HEK293T (cell line): ENCODE measurements at regions not wholly inside any gene's neighbourhood (a gene's known extent, or its start where the extent isn't known, plus 50 kb on each side); places are given as distances from the start of the nearest gene placed in this dataset.

Source experiments
- BHLHE40 ChIP-seq: fragments of 450-650 bp; IDR thresholded peaks from 2 replicates; pipeline ENCODE4 v1.6.1; 2016; ENCODE audit warnings: mild to moderate bottlenecking, moderate library complexity, borderline replicate concordance
- ELF4 ChIP-seq: fragments of 450-650 bp; IDR thresholded peaks from 2 replicates; pipeline ENCODE4 v1.6.1; 2017; ENCODE audit warnings: antibody characterized with exemption
- FOXA1 ChIP-seq: fragments of 450-650 bp; IDR thresholded peaks from 2 replicates; pipeline ENCODE4 v1.6.1; 2016; ENCODE audit warnings: mild to moderate bottlenecking
- FOXK2 ChIP-seq: fragments of 450-650 bp; IDR thresholded peaks from 2 replicates; pipeline ENCODE4 v1.6.1; 2016; ENCODE audit warnings: mild to moderate bottlenecking
- FOXM1 ChIP-seq: fragments of 450-650 bp; IDR thresholded peaks from 2 replicates; pipeline ENCODE4 v1.6.1; 2017; ENCODE audit warnings: mild to moderate bottlenecking, borderline replicate concordance
- LEF1 ChIP-seq: fragments of 450-650 bp; IDR thresholded peaks from 2 replicates; pipeline ENCODE4 v1.6.1; 2017; ENCODE audit warnings: mild to moderate bottlenecking, borderline replicate concordance
- NFRKB ChIP-seq: fragments of 450-650 bp; IDR thresholded peaks from 2 replicates; pipeline ENCODE4 v1.6.1; 2016; ENCODE audit warnings: mild to moderate bottlenecking, moderate library complexity
- SP1 ChIP-seq: fragments of 450-650 bp; IDR thresholded peaks from 2 replicates; pipeline ENCODE4 v1.6.1; 2017
- SUZ12 ChIP-seq: fragments of 450-650 bp; IDR thresholded peaks from 2 replicates; pipeline ENCODE4 v1.6.1; 2016; ENCODE audit warnings: mild to moderate bottlenecking
- TF ChIP-seq, protein P1 (sequence below): fragments of 450-650 bp; IDR thresholded peaks from 2 replicates; pipeline ENCODE4 v1.6.1; 2016

DNA sequence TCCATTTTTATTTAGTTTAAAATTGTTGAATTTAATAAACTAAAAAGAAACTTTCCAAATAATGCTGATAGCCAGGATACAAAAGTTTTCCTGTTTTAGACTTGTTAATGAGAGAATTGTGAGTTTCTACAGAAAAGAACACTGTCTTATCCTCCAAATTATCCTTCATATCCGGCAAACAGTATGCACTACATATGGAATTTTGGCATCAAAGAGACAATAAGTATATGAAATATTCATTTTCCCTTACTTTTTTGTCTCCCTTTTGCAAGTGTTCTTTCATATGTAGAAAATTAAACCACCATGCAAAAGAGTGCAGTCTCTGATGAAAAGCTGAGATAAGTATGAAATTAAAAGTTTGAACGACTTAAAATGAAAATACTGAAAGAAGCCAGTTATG is 159.4 kb downstream of the UBE2E3 start:
- TF ChIP-seq LEF1 = no peak
- no peak for TF ChIP-seq FOXK2
- no peak for TF ChIP-seq FOXA1
- TF ChIP-seq NFRKB = no peak
- TF ChIP-seq SP1 = no peak
- TF ChIP-seq, protein P1, sequence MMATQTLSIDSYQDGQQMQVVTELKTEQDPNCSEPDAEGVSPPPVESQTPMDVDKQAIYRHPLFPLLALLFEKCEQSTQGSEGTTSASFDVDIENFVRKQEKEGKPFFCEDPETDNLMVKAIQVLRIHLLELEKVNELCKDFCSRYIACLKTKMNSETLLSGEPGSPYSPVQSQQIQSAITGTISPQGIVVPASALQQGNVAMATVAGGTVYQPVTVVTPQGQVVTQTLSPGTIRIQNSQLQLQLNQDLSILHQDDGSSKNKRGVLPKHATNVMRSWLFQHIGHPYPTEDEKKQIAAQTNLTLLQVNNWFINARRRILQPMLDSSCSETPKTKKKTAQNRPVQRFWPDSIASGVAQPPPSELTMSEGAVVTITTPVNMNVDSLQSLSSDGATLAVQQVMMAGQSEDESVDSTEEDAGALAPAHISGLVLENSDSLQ = no peak
- TF ChIP-seq BHLHE40 = no peak
- no peak for TF ChIP-seq FOXM1
- no peak for TF ChIP-seq ELF4
- no peak for TF ChIP-seq SUZ12
